GM19467 (cell line): ENCODE measurements at regions not wholly inside any gene's neighbourhood (a gene's known extent, or its start where the extent isn't known, plus 50 kb on each side); places are given as distances from the start of the nearest gene placed in this dataset.

Source experiments
- ATAC-seq: cut with Tn5 transposase; IDR thresholded peaks from one replicate; pipeline ENCODE4 v1.9.1; 2021; ENCODE audit warnings: mild to moderate bottlenecking, moderate library complexity; ENCODE audit not compliant: unreplicated experiment

GRCh38 chr7:42624471-42624870 is 287.4 kb downstream of the C7orf25 start:
- ATAC-seq, result no peak

- no peak for ATAC-seq
Measured at GRCh38 chr7:42621543-42622219, 290.2 kb downstream of the C7orf25 start.

- no peak for ATAC-seq
Measured at GRCh38 chr7:42618651-42619360, 293.1 kb downstream of the C7orf25 start.

GRCh38 chr7:42617806-42618457 is 293.9 kb downstream of the C7orf25 start:
- ATAC-seq, result no peak

- ATAC-seq, result no peak
Measured at GRCh38 chr7:42617071-42617765, 294.7 kb downstream of the C7orf25 start.

- ATAC-seq, result no peak
Measured at GRCh38 chr7:42614636-42615035, 297.2 kb downstream of the C7orf25 start.

- ATAC-seq, result no peak
Measured at GRCh38 chr7:42611961-42612360, 299.9 kb downstream of the C7orf25 start.

- ATAC-seq, result no peak
Measured at GRCh38 chr7:42611289-42611928, 300.5 kb downstream of the C7orf25 start.

- ATAC-seq, result no peak
Measured at GRCh38 chr7:42606193-42606905, 305.5 kb downstream of the C7orf25 start.

- ATAC-seq, result no peak
Measured at GRCh38 chr7:42605406-42606192, 306.3 kb downstream of the C7orf25 start.

- ATAC-seq, result no peak
Measured at GRCh38 chr7:42603496-42603895, 308.4 kb downstream of the C7orf25 start.

GRCh38 chr7:42597300-42597699 is 314.6 kb downstream of the C7orf25 start:
- no peak for ATAC-seq

- no peak for ATAC-seq
Measured at GRCh38 chr7:42596737-42597136, 315.1 kb downstream of the C7orf25 start.

GRCh38 chr7:42593860-42594259 is 318.0 kb downstream of the C7orf25 start:
- no peak for ATAC-seq

GRCh38 chr7:42590771-42591310 is 321.0 kb downstream of the C7orf25 start:
- no peak for ATAC-seq

- no peak for ATAC-seq
Measured at GRCh38 chr7:42588876-42589275, 323.0 kb downstream of the C7orf25 start.

GRCh38 chr7:42587806-42588205 is 324.1 kb downstream of the C7orf25 start:
- no peak for ATAC-seq

GRCh38 chr7:42580061-42580460 is 331.8 kb downstream of the C7orf25 start:
- no peak for ATAC-seq

- ATAC-seq, result no peak
Measured at GRCh38 chr7:42575171-42575570, 336.7 kb downstream of the C7orf25 start.
